ENCODE measurements at regions not wholly inside any gene's neighbourhood (a gene's known extent, or its start where the extent isn't known, plus 50 kb on each side); places are given as distances from the start of the nearest gene placed in this dataset.

- no peak for DNase-seq (ENCODE audit: low read depth)
- TF ChIP-seq, protein P1, sequence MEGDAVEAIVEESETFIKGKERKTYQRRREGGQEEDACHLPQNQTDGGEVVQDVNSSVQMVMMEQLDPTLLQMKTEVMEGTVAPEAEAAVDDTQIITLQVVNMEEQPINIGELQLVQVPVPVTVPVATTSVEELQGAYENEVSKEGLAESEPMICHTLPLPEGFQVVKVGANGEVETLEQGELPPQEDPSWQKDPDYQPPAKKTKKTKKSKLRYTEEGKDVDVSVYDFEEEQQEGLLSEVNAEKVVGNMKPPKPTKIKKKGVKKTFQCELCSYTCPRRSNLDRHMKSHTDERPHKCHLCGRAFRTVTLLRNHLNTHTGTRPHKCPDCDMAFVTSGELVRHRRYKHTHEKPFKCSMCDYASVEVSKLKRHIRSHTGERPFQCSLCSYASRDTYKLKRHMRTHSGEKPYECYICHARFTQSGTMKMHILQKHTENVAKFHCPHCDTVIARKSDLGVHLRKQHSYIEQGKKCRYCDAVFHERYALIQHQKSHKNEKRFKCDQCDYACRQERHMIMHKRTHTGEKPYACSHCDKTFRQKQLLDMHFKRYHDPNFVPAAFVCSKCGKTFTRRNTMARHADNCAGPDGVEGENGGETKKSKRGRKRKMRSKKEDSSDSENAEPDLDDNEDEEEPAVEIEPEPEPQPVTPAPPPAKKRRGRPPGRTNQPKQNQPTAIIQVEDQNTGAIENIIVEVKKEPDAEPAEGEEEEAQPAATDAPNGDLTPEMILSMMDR (IDR thresholded peaks at IDR 0.05; ENCODE audit: insufficient read depth, low read depth, low read length, missing control alignments): no peak
- H3K4me3 ChIP-seq (ENCODE audit: low read length): no peak overlapping the region
Measured at GRCh38 chr20:11218173-11218680, 544.4 kb upstream of the JAG1 start.

- DNase-seq (ENCODE audit: low read depth): no peak
- H3K4me3 ChIP-seq (ENCODE audit: low read length): no peak overlapping the region
- TF ChIP-seq, protein P1 (IDR thresholded peaks at IDR 0.05; ENCODE audit: insufficient read depth, low read depth, low read length, missing control alignments): no peak
Measured at GRCh38 chr20:11219192-11219591, 545.4 kb upstream of the JAG1 start.

DNA sequence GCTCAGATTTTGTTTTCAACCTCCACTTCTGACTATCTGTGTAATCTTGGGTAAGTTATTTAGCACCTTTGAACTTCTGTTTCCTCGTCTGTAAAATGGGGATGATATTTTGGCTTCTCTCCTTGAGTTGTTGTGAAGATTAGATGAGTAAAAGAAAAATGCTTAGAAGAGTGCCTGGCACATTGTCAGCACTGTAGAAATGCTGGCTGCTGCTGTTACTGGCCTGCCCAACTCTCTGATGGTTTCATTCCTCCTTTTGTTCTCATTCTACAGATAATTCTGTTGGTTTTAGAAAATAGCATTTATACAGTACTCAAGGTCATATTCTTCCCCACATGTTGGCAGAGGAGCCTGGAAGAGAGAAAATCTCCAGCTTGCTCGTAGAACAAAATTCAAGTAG lies 547.2 kb upstream of the JAG1 start:
- DNase-seq (ENCODE audit: low read depth): no peak
- TF ChIP-seq, protein P1 (IDR thresholded peaks at IDR 0.05; ENCODE audit: insufficient read depth, low read depth, low read length, missing control alignments): no peak
- H3K4me3 ChIP-seq (ENCODE audit: low read length): no peak overlapping the region

- DNase-seq (ENCODE audit: low read depth): no peak
- H3K4me3 ChIP-seq (ENCODE audit: low read length): no peak overlapping the region
- TF ChIP-seq, protein P1 (IDR thresholded peaks at IDR 0.05; ENCODE audit: insufficient read depth, low read depth, low read length, missing control alignments): no peak
Measured at GRCh38 chr20:11222243-11222642, 548.4 kb upstream of the JAG1 start.

DNA sequence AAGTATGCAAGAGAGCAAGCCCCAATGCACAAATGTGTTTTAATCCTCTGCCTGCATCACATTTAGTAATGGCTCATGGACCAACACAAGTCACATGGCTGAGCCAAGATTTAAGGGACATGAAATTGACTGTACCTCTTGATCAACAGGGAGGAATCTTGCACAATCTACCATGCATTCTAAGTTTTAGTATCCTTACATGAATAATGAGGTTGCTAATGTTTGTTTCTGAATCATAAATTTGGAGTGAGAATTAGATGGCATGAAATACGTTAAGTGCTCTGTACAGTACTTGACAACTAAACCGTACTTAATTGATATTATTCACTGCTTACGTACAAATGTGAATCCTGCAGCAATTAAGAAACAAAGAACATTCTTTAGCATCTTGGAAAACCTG lies 553.8 kb upstream of the JAG1 start:
- DNase-seq (ENCODE audit: low read depth): peak; percentile 38
- TF ChIP-seq, protein P1 (IDR thresholded peaks at IDR 0.05; ENCODE audit: insufficient read depth, low read depth, low read length, missing control alignments): no peak
- no peak overlapping the region for H3K4me3 ChIP-seq (ENCODE audit: low read length)

DNA sequence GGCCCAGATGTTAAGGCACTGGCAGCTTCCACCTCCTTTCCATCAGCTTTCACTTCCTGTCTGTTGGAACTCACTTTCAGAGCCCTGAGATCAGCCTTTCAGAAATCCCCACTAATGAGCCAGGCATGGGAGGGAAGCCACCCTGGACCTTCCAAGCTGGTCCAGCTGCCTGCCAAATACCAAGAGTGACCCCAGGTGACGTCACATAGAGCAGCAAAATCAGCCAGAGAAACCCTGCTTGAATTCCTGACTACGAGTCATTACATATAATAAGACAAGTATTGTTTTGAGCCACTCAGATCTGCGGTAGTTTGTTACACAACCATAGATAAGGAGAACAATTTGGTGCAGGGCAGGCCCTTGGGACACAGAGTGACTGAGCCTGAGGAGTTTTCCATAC lies 556.0 kb upstream of the JAG1 start:
- no peak overlapping the region for H3K4me3 ChIP-seq (ENCODE audit: low read length)
- DNase-seq (ENCODE audit: low read depth): peak; percentile 59
- TF ChIP-seq, protein P1 (IDR thresholded peaks at IDR 0.05; ENCODE audit: insufficient read depth, low read depth, low read length, missing control alignments): no peak

DNA sequence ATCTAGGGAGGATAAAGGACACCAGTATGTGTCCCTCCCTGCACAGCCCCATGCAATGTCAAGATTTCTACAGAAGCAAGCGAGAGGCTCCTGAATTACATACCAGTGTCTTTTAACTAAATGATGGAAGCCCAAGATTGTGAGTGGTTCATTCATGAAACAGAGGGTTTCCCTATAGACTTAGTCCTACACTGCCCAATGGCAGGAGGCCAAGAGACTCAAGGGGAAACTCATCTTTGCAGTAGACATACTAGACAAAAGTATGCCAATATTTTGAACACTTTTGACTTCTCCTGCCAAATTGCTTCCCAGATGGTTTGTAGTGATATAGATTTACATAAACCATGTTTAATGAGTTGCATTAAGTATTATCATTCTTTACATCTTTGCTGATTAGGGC lies 557.2 kb upstream of the JAG1 start:
- TF ChIP-seq, protein P1 (IDR thresholded peaks at IDR 0.05; ENCODE audit: insufficient read depth, low read depth, low read length, missing control alignments): no peak

More for the DNA sequence above, 557.2 kb upstream of the JAG1 start:
- DNase-seq (ENCODE audit: low read depth): no peak
- no peak overlapping the region for H3K4me3 ChIP-seq (ENCODE audit: low read length)

Data from epithelial cell of esophagus (primary cell).